Effector memory CD8-positive, alpha-beta T cell (primary cell): ENCODE measurements at regions not wholly inside any gene's neighbourhood (a gene's known extent, or its start where the extent isn't known, plus 50 kb on each side); places are given as distances from the start of the nearest gene placed in this dataset.
"Not testable (repeated sequence)": the region's sequence is repeated elsewhere in the genome, so short reads cannot be mapped to it uniquely, and the experiment has no call there.

ENCODE experiments used
- ATAC-seq: fragments of 150-1000 bp; cut with Tn5 transposase; replicated peaks from 2 replicates; pipeline ENCODE4 v1.10.0; 2021; ENCODE audit warnings: mild to moderate bottlenecking, moderate library complexity
- DNase-seq, 3 experiments: peaks; one replicate each; pipeline ENCODE4 v3.0.0; 2021
- H3K27ac Mint-ChIP-seq, 2 donors: one replicate each; pipeline ENCODE4 v1.8.0; 2022; ENCODE audit warnings: mild to moderate bottlenecking in 2 of 2, mixed read lengths in 2 of 2, moderate library complexity in 2 of 2
- H3K27me3 Mint-ChIP-seq, 2 donors: one replicate each; pipeline ENCODE4 v1.8.0; 2022; ENCODE audit warnings: mixed read lengths in 2 of 2
- H3K36me3 Mint-ChIP-seq: one replicate; pipeline ENCODE4 v1.8.0; 2022; ENCODE audit warnings: mild to moderate bottlenecking, moderate library complexity, mixed read lengths; ENCODE audit not compliant: insufficient read depth
- H3K4me1 Mint-ChIP-seq, 2 donors: one replicate each; pipeline ENCODE4 v1.8.0; 2022; ENCODE audit warnings: low read depth in 2 of 2, mixed read lengths in 2 of 2
- H3K4me3 Mint-ChIP-seq, 2 donors: one replicate each; pipeline ENCODE4 v1.8.0; 2022; ENCODE audit warnings: mild to moderate bottlenecking in 2 of 2, mixed read lengths in 2 of 2, moderate library complexity in 2 of 2
- H3K9me3 Mint-ChIP-seq, 2 donors: one replicate each; pipeline ENCODE4 v1.8.0; 2022; ENCODE audit warnings: mixed read lengths in 2 of 2

GRCh38 chr9:103261951-103262350 lies 266.8 kb downstream of the CYLC2 start:
- Mint-ChIP-seq H3K9me3 (peaks cover 7 to 8% of the 10 kb centered on the region in 2 donors), H3K4me3 (no peak overlapping the region), H3K27ac (no peak overlapping the region), H3K4me1 (no peaks in the 10 kb centered on the region), H3K36me3 (no peaks in the 10 kb centered on the region), H3K27me3 (no peaks in the 10 kb centered on the region)
- DNase-seq (no peak), ATAC-seq (no peak)

- no peaks in the 10 kb centered on the region for H3K4me1 Mint-ChIP-seq
- H3K27ac Mint-ChIP-seq, result no peak overlapping the region
- no peaks in the 10 kb centered on the region for H3K27me3 Mint-ChIP-seq
- no peak overlapping the region for H3K4me3 Mint-ChIP-seq
- peaks cover 0 to 3% of the 10 kb centered on the region in 2 donors for H3K9me3 Mint-ChIP-seq
- no peaks in the 10 kb centered on the region for H3K36me3 Mint-ChIP-seq
- ATAC-seq, result no peak
- no peak for DNase-seq
Observed at GRCh38 chr9:103266064-103266463, 270.9 kb downstream of the CYLC2 start.

GRCh38 chr9:103277240-103277639 lies 282.1 kb downstream of the CYLC2 start:
- no peak for DNase-seq
- H3K27me3 Mint-ChIP-seq, result no peaks in the 10 kb centered on the region

DNA sequence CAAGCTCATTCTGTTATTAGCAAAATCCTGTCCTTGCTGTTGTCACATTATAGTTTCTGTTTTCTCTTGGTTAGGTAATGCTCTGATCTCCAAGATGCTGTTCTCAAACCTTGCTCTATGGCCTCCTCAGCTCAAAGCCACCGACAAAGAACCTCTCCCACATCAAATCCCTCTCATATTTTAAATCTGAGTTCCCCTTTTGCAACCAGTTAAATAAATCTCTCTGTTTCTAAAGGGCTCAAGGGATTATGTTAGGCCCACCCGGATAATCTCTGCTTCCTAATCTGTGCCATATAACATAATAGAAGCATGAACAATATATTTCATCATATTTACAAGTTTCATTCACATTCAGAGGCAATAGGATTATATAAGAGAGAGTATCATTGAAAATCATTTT lies 286.0 kb downstream of the CYLC2 start:
- H3K4me1 Mint-ChIP-seq, result no peaks in the 10 kb centered on the region

More at GRCh38 chr9:103277240-103277639, 282.1 kb downstream of the CYLC2 start:
- Mint-ChIP-seq H3K27ac (no peak overlapping the region), H3K4me1 (no peaks in the 10 kb centered on the region), H3K36me3 (no peaks in the 10 kb centered on the region), H3K4me3 (no peak overlapping the region), H3K9me3 (peaks cover 7 to 9% of the 10 kb centered on the region in 2 donors)
- no peak for ATAC-seq

DNA sequence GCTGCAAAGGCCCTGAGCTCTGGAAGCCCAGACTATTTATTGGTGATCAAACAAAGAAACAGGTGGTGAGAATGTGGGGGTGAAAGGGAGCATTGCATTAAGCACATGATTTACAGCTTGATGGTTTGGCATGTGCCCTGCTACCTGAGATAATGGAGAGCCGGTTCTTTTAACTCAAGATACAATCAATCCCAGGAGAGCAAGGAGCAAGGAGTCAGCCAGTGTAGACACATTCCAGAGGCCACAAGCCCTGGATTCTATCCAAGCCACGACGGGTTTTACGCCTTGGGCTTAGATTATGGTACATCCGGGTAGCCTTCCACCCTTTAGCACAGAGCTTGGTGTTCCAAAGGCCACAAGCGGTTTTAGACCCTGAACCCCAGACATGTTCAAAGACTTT lies 292.2 kb downstream of the CYLC2 start:
- peaks cover 0 to 7% of the 10 kb centered on the region in 2 donors for H3K9me3 Mint-ChIP-seq
- H3K27ac Mint-ChIP-seq, result no peak overlapping the region
- ATAC-seq (no peak), DNase-seq (no peak)
- no peaks in the 10 kb centered on the region for H3K4me1 Mint-ChIP-seq
- H3K4me3 Mint-ChIP-seq, result no peak overlapping the region
- H3K36me3 Mint-ChIP-seq, result peaks cover 3% of the 10 kb centered on the region
- no peaks in the 10 kb centered on the region for H3K27me3 Mint-ChIP-seq

More for the DNA sequence above, 286.0 kb downstream of the CYLC2 start:
- Mint-ChIP-seq H3K9me3 (peaks cover 7 to 8% of the 10 kb centered on the region in 2 donors), H3K27me3 (no peaks in the 10 kb centered on the region), H3K4me3 (no peak overlapping the region), H3K36me3 (no peaks in the 10 kb centered on the region), H3K27ac (no peak overlapping the region)
- DNase-seq, result no peak
- ATAC-seq, result no peak

DNA sequence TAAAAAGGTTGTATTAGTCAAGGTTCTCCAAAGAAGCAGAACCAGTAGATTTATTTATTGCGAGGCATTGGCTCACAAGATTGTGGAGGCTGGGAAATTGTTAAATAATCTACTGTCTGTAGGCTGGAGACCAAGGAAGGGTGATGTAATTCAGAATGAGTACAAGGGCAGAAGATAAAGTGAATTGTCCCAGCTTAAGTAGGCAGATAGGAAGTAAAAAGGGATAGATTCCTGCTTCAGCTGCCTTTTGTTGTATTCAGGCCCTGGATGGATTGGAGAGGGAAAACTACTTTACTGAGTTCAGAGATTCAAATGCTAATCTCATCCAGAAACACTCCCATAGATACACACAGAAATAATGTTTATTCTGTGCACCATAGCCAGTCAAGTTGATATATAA lies 301.1 kb downstream of the CYLC2 start:
- no peak for DNase-seq
- ATAC-seq, result no peak

DNA sequence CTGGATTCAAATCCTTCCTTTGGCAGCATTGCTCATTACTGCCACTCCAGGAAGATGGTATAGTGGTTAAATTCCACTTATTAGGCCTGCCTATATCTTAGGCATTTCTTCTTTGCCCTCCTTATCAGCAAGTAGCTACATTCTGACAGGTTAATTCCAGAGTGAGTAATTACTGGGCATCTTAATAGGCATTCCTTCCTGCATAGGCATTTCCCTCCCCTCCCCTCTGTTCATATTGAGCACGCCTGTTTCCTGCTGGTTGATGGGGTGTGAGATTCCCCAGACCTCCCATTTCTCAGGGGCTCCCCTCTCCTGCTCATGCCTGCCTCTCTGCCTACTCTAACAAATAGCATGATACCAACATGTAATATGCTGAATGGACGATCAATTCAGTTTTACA lies 305.9 kb downstream of the CYLC2 start:
- DNase-seq (no peak), ATAC-seq (no peak)
- H3K36me3 Mint-ChIP-seq, result no peaks in the 10 kb centered on the region
- no peaks in the 10 kb centered on the region for H3K27me3 Mint-ChIP-seq
- no peak overlapping the region for H3K4me3 Mint-ChIP-seq
- peaks cover 0 to 10% of the 10 kb centered on the region in 2 donors for H3K9me3 Mint-ChIP-seq
- H3K4me1 Mint-ChIP-seq, result no peaks in the 10 kb centered on the region
- no peak overlapping the region for H3K27ac Mint-ChIP-seq

More for the DNA sequence above, 301.1 kb downstream of the CYLC2 start:
- no peaks in the 10 kb centered on the region for H3K4me1 Mint-ChIP-seq
- no peak overlapping the region for H3K4me3 Mint-ChIP-seq
- peaks cover 7 to 9% of the 10 kb centered on the region in 2 donors for H3K9me3 Mint-ChIP-seq
- H3K27me3 Mint-ChIP-seq, result no peaks in the 10 kb centered on the region
- H3K36me3 Mint-ChIP-seq, result no peaks in the 10 kb centered on the region
- H3K27ac Mint-ChIP-seq, result no peak overlapping the region

- H3K4me1 Mint-ChIP-seq, result no peaks in the 10 kb centered on the region
- no peak overlapping the region for H3K27ac Mint-ChIP-seq
- ATAC-seq (no peak), DNase-seq (no peak)
- H3K36me3 Mint-ChIP-seq, result no peaks in the 10 kb centered on the region
- peaks cover 0 to 6% of the 10 kb centered on the region in 2 donors for H3K9me3 Mint-ChIP-seq
- H3K27me3 Mint-ChIP-seq, result no peaks in the 10 kb centered on the region
- H3K4me3 Mint-ChIP-seq, result no peak overlapping the region
Observed at GRCh38 chr9:103304797-103305196, 309.7 kb downstream of the CYLC2 start.

- Mint-ChIP-seq H3K36me3 (peaks cover 4% of the 10 kb centered on the region), H3K4me1 (no peaks in the 10 kb centered on the region), H3K27ac (no peak overlapping the region), H3K27me3 (no peaks in the 10 kb centered on the region), H3K9me3 (peaks cover 0 to 2% of the 10 kb centered on the region in 2 donors), H3K4me3 (no peak overlapping the region)
- DNase-seq (no peak), ATAC-seq (no peak)
Observed at GRCh38 chr9:103319979-103320378, 324.8 kb downstream of the CYLC2 start.

- no peaks in the 10 kb centered on the region for H3K27me3 Mint-ChIP-seq
- DNase-seq (no peak), ATAC-seq (no peak)
- H3K4me3 Mint-ChIP-seq, result no peak overlapping the region
- peaks cover 4 to 7% of the 10 kb centered on the region in 2 donors for H3K9me3 Mint-ChIP-seq
- no peak overlapping the region for H3K27ac Mint-ChIP-seq
- no peaks in the 10 kb centered on the region for H3K4me1 Mint-ChIP-seq
- H3K36me3 Mint-ChIP-seq, result peaks cover 4% of the 10 kb centered on the region
Observed at GRCh38 chr9:103323699-103324098, 328.6 kb downstream of the CYLC2 start.

- no peak for ATAC-seq
- Mint-ChIP-seq H3K36me3 (no peaks in the 10 kb centered on the region), H3K4me3 (no peak overlapping the region), H3K27ac (no peak overlapping the region), H3K27me3 (no peaks in the 10 kb centered on the region), H3K9me3 (peaks cover 0 to 8% of the 10 kb centered on the region in 2 donors), H3K4me1 (no peaks in the 10 kb centered on the region)
- DNase-seq, result no peak
Observed at GRCh38 chr9:103335461-103335860, 340.3 kb downstream of the CYLC2 start.

GRCh38 chr9:103355000-103355399 lies 359.9 kb downstream of the CYLC2 start:
- DNase-seq (no peak), ATAC-seq (no peak)
- H3K27ac Mint-ChIP-seq, result no peak overlapping the region
- H3K4me3 Mint-ChIP-seq, result no peak overlapping the region
- no peaks in the 10 kb centered on the region for H3K4me1 Mint-ChIP-seq
- no peaks in the 10 kb centered on the region for H3K27me3 Mint-ChIP-seq
- peaks cover 3 to 5% of the 10 kb centered on the region in 2 donors for H3K9me3 Mint-ChIP-seq
- no peaks in the 10 kb centered on the region for H3K36me3 Mint-ChIP-seq

DNA sequence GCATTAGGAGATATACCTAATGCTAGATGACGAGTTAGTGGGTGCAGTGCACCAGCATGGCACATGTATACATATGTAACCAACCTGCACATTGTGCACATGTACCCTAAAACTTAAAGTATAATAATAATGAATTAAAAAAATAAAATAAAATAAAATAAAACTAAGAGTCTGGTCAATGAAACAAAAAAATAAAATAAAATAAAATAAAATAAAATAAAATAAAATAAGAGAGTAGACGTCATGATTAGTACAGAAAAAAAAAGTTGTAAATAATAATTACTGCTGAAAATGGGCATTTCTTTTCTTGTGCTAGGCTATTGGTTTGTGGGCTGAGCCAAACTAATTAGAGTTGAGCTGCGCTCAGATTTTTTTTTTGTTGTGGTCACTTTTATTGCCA lies 362.8 kb downstream of the CYLC2 start:
- H3K27me3 Mint-ChIP-seq, H3K4me1 Mint-ChIP-seq, ATAC-seq, DNase-seq, H3K27ac Mint-ChIP-seq, H3K4me3 Mint-ChIP-seq, H3K36me3 Mint-ChIP-seq: not testable (repeated sequence)
- peaks cover 7 to 14% of the 10 kb centered on the region in 2 donors for H3K9me3 Mint-ChIP-seq

DNA sequence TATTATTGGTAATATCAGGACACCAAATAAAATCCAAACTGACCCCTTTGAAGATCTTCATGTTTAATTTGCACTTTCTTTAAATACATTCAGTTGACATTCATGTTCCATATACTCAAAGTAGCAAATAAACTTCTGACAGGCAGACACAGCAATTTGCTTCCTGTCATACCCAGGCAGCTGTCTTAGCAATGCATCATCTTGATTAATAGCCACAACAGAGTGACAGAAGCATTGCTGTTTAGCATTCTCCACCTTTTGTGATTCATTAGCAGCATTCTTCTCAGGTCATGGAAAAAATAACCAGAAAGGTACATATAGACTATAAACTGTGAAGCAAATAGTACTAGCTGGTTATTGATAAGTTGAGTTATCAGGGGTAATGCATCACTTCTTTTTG lies 366.8 kb downstream of the CYLC2 start:
- ATAC-seq, result no peak

DNA sequence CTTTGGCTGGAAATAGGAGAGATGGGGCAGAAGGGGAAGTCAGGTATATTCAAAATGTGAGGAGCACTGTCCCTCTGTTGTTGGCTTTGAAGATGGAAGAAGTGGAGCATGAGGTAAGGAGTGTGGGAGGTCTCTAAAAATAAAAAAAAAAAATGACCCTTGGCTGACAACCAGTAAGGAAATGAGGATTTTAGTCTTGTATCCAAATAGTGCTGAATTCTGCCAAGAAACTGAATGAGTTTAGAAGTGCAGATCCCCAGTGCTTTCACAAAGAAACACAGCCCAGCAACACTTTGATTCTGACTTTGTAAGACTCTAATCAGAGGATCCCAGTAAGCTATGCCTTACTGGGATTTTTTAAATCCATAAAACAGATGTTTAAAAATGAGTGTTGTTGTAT lies 367.9 kb downstream of the CYLC2 start:
- H3K4me1 Mint-ChIP-seq, result no peaks in the 10 kb centered on the region

More for the DNA sequence above, 366.8 kb downstream of the CYLC2 start:
- Mint-ChIP-seq H3K27me3 (no peaks in the 10 kb centered on the region), H3K4me3 (no peak overlapping the region), H3K4me1 (no peaks in the 10 kb centered on the region), H3K27ac (no peak overlapping the region), H3K9me3 (peaks cover 11 to 14% of the 10 kb centered on the region in 2 donors), H3K36me3 (no peaks in the 10 kb centered on the region)
- DNase-seq, result no peak

More for the DNA sequence above, 367.9 kb downstream of the CYLC2 start:
- Mint-ChIP-seq H3K4me3 (no peak overlapping the region), H3K36me3 (no peaks in the 10 kb centered on the region), H3K27me3 (no peaks in the 10 kb centered on the region), H3K9me3 (peaks cover 11 to 14% of the 10 kb centered on the region in 2 donors), H3K27ac (no peak overlapping the region)
- ATAC-seq, result no peak
- no peak for DNase-seq
